GM19438 (cell line): ENCODE measurements at regions not wholly inside any gene's neighbourhood (a gene's known extent, or its start where the extent isn't known, plus 50 kb on each side); places are given as distances from the start of the nearest gene placed in this dataset.

Source experiments
- ATAC-seq: cut with Tn5 transposase; IDR thresholded peaks from one replicate; pipeline ENCODE4 v1.9.1; 2021; ENCODE audit warnings: low read depth; ENCODE audit not compliant: unreplicated experiment

DNA sequence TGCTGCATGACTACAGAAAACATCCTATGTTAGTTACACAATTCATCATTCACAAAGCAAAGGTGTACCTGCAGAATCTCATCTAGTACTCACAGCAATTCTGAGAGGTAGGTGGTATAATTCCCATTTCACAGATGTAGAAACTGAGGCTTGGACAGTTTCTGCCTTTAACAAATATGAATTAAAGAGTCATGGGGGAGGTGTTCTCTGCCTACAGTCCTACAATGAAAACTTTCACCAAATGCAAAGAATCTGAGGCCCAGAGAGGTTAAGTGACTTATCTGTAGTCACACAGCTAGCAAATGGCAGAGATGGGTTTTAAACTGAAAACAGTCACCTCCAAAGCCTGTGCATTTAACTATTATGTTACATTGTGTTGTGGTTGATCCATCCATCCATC is 171.6 kb upstream of the WSCD2 start:
- no peak for ATAC-seq

DNA sequence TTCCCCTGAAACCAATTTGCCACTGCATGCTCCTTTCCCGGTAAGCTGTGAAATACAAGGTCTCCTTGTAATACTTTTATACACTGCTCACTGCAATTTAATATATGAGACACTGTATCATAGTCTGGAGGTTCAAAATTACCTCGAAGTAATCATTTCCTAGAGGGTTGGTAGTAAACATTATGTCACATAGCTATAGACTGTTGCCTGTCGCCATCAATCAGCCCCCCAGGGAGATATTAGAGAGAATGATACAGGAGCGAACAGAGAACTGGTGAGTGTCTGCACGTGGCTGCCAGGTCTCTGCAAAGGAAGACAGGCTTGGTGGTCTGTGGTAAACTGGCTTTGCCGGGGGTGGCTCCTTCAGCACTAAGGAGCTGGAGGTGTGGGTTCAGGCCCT is 165.5 kb upstream of the WSCD2 start:
- no peak for ATAC-seq

DNA sequence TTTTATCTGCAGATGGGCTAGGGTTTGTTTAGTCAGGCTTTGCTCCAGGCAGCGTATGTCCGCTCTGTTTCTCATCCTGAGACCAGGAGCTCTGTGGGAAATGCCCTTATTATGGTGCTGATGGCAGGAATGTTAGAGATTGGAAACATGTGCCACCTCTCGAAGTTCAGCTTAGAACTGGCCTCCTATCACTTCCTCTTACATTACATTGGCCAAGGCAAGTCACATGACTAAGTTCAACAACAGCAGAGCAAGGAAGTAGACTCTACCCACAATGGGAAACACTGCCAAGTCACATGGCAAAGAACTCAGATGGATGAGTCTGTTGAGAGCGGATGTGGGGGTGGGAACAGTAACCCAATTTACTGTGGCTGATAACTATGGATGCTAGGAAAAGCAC is 161.9 kb upstream of the WSCD2 start:
- no peak for ATAC-seq

DNA sequence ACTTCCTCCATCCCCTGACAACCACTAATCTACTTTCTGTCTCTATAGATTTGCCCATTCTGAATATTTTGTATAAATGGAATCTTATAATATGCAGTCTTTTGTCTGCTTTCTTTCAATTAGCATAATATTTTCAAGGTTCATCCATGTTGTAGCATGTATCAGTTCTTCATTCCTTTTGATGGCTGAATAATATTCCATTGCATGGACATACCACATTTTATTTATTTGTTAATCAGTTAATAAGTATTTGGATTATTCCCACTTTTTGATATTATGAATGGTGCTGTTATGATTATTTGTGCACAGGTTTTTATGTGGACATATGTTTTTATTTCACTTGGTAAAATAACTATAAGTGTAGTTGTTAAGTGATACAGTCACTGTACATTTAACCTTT is 155.1 kb upstream of the WSCD2 start:
- ATAC-seq: no peak

DNA sequence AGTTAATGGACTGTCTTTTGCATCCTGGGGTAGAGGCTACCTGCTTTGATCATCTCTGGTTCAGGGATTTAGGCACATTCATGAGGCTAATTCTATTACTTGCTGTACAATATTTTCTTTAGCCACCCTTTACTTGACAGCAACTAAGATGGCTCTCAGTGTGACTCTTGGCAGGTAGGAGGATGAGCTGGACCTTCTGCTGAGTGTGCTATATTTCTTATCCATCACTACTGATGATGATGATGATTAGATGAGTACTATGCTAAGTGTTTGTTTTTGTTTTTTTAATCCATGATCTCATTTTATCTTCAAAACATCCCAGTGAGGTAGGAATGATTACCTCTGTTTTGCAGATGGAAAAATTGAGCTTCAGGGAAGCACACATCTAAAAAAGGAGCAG is 152.8 kb upstream of the WSCD2 start:
- no peak for ATAC-seq

DNA sequence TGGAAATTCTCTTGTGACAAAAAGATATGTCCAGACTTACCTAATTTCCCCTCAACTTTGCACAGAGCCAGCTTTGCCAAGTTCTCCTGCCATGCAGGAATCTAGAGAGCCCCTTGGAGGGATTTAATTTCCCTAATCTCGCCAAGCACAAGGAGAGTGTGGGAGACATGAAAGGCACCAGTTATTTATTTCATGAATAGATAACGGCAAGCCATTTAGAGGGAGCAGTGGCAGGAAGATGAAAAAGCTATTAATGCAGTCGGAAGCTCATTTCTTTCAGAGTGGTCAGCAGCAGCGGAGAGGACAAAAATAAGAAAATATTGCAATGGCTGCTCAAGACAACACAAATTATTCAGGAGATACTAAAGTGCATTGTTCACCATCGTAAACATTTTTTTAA is 150.9 kb upstream of the WSCD2 start:
- ATAC-seq: no peak

DNA sequence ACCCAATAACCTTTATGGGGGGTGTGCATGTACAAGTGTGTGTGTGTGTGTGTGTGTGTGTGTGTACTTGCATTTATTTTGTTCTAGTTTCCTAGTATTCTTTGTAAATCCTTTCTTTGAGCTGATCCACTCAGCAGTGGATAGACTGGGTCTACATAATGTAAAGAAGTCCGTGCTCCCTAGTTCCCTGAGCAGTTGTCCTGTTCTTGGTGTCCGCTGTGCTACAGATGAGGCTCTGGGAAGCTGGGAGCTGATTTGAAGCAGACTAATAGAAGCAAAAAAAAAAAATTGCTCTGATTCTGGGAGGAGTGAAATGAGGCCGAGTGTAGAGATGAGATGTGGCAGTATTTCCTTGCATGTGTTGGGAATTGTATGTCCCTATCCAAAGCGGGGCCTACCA is 150.4 kb upstream of the WSCD2 start:
- ATAC-seq: no peak

DNA sequence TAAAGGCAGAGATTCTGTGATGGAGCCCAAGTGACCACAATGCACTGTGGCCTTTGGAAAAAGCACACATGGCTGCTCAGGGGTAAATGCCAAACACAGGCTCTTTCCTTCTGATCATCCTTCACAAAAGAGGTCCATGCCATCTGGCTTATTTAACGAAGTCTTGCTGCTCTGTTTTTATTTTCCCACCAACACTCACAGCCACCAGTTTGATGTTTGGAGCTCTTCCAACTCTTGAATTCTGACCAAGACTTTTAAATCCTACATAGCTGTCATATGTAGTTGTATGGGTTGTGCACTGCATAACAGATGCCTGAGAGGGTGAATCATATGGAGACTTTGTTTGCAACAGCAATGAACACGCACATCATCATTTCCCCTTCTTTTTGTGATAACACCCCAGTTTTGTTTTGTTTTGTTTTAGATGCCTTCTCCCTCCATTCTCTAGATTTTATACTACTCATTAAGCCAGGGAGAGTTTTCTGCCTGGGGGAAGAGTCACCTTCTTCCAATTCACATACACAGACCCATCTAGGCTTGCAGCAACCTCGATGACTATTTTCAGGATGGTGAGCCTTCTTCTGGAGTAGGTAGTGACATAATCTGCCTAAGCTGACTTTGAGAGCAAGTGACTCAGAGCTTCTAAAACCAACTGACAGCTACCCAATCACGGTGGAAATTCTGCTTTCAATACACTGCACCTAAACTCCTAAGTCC is 145.2 kb upstream of the WSCD2 start:
- ATAC-seq: no peak

DNA sequence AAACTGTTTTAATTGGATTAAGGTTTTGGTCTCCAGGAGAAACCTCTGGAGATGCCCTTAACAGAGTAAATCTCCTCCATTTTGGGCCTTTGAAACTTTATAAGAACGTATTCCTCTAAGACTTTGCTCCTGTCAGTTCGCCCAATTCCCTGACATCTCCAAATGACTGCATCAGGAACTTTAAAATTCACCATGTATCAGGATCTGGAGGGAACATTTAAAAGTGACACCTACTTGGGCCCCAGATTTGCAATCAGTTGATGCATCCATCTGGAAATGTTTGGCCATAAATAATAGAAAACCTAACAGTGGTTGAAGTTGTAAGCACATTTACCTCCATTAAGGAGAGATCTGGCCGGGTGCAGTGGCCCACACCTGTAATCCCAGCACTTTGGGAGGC is 144.1 kb upstream of the WSCD2 start:
- ATAC-seq: no peak

DNA sequence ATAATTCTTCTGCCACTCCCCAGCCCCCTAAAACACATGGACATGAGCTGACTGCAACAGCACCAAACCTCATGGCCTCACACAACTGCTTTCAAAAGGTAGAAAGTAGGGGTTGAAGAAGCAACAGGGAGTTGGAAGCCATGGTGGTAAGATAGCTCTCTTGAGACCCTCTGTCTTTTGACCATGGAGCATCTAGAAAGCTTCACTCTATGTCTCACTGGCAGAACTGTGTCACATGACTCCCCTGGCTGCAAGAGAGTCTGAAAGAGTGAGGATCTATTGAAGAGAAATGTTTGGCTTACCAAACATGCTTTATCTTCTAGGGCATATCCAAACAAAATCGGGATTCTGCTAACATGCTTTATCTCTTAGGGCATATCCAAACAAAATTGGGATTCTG is 142.9 kb upstream of the WSCD2 start:
- ATAC-seq: no peak

DNA sequence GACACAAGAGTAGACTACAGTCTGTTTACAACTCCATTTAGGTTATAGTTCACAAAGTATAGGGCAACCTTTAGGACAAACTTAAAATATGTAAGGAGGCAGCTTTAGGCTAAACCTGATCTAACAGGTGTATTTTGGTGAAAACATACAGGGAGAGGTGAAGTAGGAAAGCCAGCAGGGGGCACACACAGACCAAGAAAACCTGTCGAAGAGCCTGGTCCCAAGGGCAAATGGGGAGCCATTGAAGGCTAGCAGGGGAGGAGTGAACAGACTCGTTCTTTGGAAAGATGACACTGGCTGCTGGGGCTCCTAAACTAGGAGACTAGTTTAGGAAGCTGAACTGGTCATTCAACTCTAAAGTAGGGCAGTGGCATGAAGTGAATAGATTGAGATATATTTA is 138.8 kb upstream of the WSCD2 start:
- no peak for ATAC-seq

DNA sequence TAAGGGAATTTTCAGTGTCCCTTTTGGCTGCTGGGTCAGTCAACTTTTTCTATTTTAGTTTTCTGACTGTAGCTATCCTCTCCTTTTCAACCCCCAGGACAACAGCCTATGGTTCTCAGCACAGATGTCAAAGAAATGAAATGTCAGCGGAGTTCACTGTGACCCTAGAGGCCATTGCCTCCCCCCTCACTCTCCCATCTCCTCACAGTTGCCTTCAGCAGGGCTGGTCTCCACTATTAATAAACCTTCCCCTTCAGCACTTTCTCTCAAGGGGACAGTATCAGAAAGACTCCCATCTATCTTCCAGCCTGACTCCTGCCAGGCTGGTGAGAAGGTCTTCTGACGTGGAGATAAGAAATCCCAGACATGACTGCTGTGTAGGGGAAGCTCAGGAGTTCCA is 137.1 kb upstream of the WSCD2 start:
- ATAC-seq: no peak

DNA sequence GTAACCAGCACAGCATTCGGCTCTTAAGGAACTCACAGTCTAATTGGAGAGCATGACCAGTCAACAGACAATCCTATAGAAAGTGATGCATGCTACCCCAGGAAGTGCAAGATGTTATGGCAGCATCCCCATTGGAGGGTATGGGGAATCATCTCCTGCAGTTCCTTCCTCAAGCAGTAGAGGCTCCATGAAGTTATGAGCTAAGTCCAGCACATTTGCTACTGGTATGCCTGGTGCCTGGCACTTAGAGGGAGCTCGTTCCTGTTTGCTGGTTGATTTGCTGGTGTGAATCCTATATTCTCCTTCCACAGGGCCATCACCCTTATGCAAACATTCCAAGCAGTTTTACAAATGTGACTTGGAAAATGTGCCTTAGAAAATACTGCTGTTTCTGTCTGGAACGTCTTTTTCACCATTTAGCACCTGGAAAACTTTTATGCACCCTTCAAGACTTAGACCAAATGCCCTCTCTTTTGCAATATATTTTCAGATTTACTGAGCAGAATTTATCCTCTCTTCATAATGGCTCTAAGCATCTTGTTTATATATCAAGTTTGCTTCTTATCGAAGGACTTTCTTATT is 136.1 kb upstream of the WSCD2 start:
- ATAC-seq: no peak

DNA sequence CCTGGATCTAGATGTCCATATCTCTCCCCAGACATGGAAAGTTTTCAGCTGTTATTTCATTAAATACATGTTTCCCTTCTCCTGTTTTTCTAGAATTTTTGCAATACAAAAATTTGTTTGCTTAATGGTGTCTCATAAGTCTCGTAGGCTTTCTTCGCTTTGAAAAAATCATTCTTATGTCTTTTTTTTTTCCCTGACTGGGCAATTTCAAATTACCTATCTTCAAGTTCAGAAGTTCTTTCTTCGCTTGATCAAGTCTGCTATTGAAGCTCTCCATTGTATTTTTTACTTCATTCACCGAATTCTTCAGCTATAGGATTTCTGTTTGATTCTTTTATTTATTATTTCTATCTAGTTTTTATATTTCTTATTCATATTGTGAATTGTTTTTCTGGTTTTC is 130.2 kb upstream of the WSCD2 start:
- no peak for ATAC-seq

DNA sequence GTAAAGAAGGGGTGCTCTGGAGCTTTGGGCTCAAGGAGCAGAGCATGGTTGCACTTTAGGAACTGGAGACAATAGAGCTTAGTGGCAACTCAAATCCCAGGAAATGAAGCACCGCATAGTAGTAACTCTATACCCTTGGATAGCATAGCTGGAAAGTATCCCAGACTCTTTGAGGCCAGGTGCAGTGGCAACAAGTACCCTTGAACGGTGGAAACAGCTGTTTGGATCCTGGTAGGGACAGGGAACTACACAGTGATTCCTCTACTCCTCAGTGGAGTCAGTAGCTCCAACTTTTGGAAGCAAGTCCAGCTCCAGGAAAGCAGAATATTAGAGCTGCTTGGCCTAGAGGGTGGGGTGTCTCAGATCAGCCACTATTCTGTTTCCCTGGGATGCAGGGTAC is 129.0 kb upstream of the WSCD2 start:
- ATAC-seq: no peak

DNA sequence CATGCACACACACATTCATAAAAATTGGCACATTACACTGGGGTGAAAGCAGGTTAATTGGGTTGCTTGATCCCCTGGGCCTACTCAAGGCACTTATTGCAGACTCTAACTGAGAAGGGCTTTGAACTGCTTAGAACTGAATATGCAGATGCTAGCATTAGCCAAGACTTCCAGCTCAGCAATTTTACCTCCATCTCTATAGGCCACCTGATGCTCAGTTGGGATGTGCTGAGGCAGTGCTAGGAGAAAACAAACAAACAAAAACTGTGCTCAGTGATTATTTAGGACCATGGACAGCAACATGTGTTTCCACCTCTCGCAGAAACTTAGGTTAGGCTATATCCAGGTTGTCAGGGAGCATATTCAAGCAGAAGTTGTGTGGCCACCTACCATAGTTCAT is 124.8 kb upstream of the WSCD2 start:
- no peak for ATAC-seq

DNA sequence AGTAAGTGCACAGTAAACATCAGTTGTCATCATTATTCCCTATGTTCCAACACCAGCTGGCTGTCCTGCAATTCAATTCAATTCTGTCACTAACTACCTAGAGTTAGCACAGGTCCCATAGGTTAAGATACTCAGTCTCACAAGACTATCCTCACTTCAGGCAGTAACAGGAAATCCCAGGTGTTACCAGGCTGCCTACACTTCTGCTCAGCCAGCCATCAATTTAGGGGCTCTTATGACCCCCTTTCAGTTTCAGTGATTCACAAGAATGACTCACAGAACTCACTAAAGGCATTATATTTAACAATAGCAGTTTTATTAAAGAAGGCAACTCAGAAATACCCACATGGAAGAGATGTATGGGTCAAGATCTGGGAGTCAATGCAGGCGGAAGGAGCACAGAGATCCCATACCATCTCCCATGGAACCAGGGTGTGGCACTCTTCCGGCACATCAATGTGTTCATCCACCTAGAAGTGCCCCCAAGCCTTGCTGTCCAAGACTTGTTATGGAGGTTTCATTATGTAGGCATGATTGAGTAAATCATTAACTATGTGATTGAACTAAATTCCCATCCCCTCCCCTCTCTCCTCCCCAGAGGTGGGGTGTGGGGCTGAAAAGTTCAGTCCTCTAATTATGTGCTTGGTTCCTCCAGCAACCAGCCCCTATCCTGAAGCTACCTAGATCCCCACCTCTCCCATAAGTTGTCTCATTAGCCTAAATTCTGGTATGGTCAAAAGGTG is 120.8 kb upstream of the WSCD2 start:
- ATAC-seq: no peak

DNA sequence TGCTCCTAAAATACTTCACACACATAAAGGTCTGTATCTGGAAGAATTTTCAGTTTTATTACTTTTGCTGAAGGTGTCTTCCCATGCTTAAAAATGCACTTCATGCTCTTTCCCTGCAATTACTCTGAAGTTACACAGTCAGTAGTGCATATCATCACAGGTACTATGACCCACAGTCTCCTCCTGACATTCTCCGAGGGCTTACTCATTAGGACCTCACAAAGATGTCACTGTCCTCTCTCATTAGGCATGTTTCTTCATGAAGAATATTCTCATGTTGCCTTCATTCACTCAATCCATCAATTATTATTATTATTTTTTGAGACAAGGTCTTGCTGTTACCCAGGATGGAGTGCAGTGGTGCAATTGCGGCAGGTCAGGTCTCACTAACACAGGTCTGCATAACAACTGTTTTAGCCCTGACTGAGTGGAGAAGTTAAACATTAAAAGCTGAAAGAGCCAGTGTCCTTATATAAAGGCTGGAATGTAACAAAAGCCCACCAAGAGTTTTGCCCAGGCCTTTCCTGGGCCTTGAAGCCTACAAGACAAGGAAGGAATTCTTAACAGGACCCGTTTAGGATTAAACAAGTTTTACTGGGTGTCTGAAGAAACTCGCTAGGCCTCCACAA is 119.5 kb upstream of the WSCD2 start:
- no peak for ATAC-seq

DNA sequence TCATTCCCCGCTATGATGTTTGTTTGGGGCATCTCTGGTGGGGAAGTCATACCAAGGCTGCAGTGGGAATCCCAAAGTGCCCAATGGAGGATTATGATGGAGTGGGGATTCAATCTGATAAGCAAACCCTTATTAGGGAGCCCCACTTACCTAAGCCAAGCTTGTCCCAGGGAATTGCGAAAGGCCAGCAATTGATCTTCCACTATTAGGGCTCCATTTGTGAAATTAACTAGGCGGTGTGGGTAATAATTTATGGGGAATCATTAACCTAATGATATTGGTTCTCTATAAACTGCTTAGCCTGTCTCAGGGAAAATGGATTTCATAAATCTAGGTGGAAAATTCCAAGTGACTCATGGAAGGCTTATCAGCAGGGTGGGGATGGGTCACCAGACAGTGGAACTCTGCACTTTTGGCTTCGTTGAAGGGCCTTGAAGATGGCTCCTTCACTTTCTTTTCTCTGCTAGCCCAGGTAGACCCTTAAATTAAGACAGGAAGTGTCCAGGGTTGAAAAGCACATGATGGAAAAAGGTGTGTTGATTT is 113.0 kb upstream of the WSCD2 start:
- no peak for ATAC-seq

DNA sequence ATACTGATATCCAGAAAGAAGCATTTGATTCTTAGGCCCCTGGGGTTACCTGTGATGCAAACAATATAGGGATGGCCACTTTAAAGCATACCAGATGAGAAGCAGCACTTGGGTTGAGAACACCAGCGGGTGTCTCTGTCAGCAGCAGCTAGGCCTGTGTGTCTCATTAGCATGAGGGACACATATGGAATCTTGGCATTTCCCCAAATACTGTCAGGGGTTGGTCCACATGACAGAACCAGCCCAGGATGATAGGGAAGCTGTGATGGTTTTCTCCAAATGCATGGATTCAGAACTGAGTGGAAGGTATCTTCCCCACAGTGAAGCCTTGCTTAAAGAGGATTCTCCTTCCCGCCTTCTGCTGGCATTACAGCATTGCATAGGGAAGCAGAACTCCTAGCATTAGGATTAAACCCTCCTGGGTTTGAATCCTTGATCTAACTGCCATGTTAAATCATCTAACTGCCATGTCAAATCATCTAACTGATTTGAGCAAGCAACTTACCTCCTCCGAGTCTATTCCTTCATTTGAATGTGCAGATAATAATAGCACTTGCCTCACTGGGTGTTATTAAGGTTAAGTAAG is 111.5 kb upstream of the WSCD2 start:
- no peak for ATAC-seq

DNA sequence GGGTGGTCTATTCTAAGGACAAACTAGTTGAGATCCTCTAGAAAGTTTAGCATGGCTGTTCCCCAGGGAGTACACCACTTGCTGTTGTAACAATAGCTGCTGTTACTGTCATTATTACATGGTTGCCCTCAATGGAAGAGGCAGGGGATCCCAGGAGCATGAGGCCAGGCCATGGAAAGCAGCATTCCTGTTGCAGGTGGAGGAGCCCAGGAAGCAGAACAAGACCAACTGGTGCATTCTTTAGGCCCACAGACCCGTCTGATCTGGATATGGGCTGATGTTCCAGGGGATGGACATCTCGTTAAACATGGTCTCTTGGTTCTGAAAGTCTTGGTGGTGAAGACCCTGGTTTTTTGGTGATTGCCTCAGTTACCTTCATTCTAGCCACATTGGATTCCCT is 109.2 kb upstream of the WSCD2 start:
- ATAC-seq: no peak
